A673 (cell line): ENCODE measurements at regions not wholly inside any gene's neighbourhood (a gene's known extent, or its start where the extent isn't known, plus 50 kb on each side); places are given as distances from the start of the nearest gene placed in this dataset.

Experiments used
- BruUV-seq: library from RNA; stranded (reverse); fragments of 400-500 nt; replicated peaks from 2 replicates; lab custom pipeline; 2021; lab: Mats Ljungman, UMichigan
- CTCF ChIA-PET: fragments of 300-600 bp; sonication (Branson Sonifier 250); formaldehyde crosslinking; loops from one replicate; lab custom pipeline; 2022; ENCODE audit warnings: antibody characterized with exemption; lab: Charles Lee
- POLR2A ChIA-PET: fragments of 300-600 bp; sonication (Branson Sonifier 250); formaldehyde crosslinking; loops from one replicate; lab custom pipeline; 2022; ENCODE audit warnings: antibody characterized with exemption; ENCODE audit not compliant: low non-redundant PET; lab: Charles Lee
- DNase-seq: peaks from one replicate; pipeline ENCODE4 v3.0.0-alpha.2; 2015; ENCODE audit warnings: low spot score
- H3K27ac ChIP-seq: fragments of 200-600 bp; sonication (generic); 2 replicates; pipeline ENCODE4 v1.5.1; 2016; ENCODE audit warnings: mixed run types, low read depth, mild to moderate bottlenecking, mixed read lengths, antibody characterized with exemption, low read length; ENCODE audit not compliant: poor library complexity, severe bottlenecking
- H3K27me3 ChIP-seq: fragments of 200-600 bp; sonication (generic); replicated peaks from 2 replicates; pipeline ENCODE4 v1.6.1; 2017; ENCODE audit warnings: mixed run types, low read depth, mild to moderate bottlenecking, mixed read lengths, antibody characterized with exemption, low read length; ENCODE audit not compliant: insufficient read depth, poor library complexity
- H3K36me3 ChIP-seq: fragments of 200-600 bp; sonication (generic); 2 replicates; pipeline ENCODE4 v1.6.1; 2016; ENCODE audit warnings: mixed run types, mild to moderate bottlenecking, mixed read lengths, antibody characterized with exemption, low read length; ENCODE audit not compliant: insufficient read depth, poor library complexity, severe bottlenecking
- H3K4me1 ChIP-seq: fragments of 200-600 bp; sonication (generic); 2 replicates; pipeline ENCODE4 v1.6.1; 2017; ENCODE audit warnings: mixed run types, mild to moderate bottlenecking, mixed read lengths, antibody characterized with exemption, low read length; ENCODE audit not compliant: insufficient read depth, poor library complexity, severe bottlenecking
- H3K4me3 ChIP-seq: fragments of 200-600 bp; sonication (generic); 2 replicates; pipeline ENCODE4 v1.5.1; 2016; ENCODE audit warnings: low read depth, mixed run types, mild to moderate bottlenecking, mixed read lengths, low read length; ENCODE audit not compliant: poor library complexity, severe bottlenecking
- H3K9me3 ChIP-seq: fragments of 200-600 bp; sonication (generic); 2 replicates; pipeline ENCODE4 v1.6.1; 2016; ENCODE audit warnings: mixed run types, low read depth, mild to moderate bottlenecking, mixed read lengths, antibody characterized with exemption, low read length; ENCODE audit not compliant: poor library complexity, severe bottlenecking
- CTCF ChIP-seq: fragments of 300-800, 200-600 bp; sonication (generic); conservative IDR thresholded peaks from 2 replicates; pipeline ENCODE4 v1.5.1; 2017; ENCODE audit warnings: low read depth, mild to moderate bottlenecking, antibody characterized with exemption, low read length, moderate library complexity, mixed read lengths
- EZH2 ChIP-seq: fragments of 200-600 bp; sonication (generic); IDR thresholded peaks from 2 replicates; pipeline ENCODE4 v1.6.1; 2017; ENCODE audit warnings: borderline replicate concordance, low read depth, mild to moderate bottlenecking, mixed read lengths, antibody characterized with exemption, low read length; ENCODE audit not compliant: poor library complexity, severe bottlenecking
- intact Hi-C: fragments of 100-400 bp; cut with micrococcal nuclease; formaldehyde crosslinking; loops from one replicate; pipeline ENCODE4 v1.10.0; 2022; ENCODE audit not compliant: unreplicated experiment

GRCh38 chr6:166778776-166779175, 151.7 kb upstream of the RPS6KA2 start:
- TF ChIP-seq CTCF (no peak), EZH2 (no peak)
- Histone ChIP-seq H3K27me3 (peaks cover 4% of the 10 kb centered on the region), H3K9me3 (no peaks in the 10 kb centered on the region), H3K4me1 (no peaks in the 10 kb centered on the region), H3K27ac (no peak overlapping the region), H3K4me3 (no peak overlapping the region), H3K36me3 (no peaks in the 10 kb centered on the region)
- ChIA-PET CTCF (no interaction called here), POLR2A (no interaction called here)
- intact Hi-C loops = loop anchor here (5.0 to 10.0 kb wide), 3 partner anchors 419 to 516 kb away; partner anchors contain the start of gene UNC93A
- no TSS peak for BruUV-seq
- DNase-seq = no peak

- Histone ChIP-seq H3K27ac (no peak overlapping the region), H3K9me3 (no peaks in the 10 kb centered on the region), H3K36me3 (no peaks in the 10 kb centered on the region), H3K4me1 (no peaks in the 10 kb centered on the region), H3K27me3 (peaks cover 10% of the 10 kb centered on the region), H3K4me3 (no peak overlapping the region)
- BruUV-seq = no TSS peak
- POLR2A ChIA-PET = no interaction called here
- CTCF ChIA-PET = no interaction called here
- intact Hi-C loops = loop anchor here (5.0 to 10.0 kb wide), 3 partner anchors 419 to 517 kb away; partner anchors contain the start of gene UNC93A
- DNase-seq = no peak
- TF ChIP-seq EZH2 = no peak
- TF ChIP-seq CTCF = no peak
These were observed 151.0 kb upstream of the RPS6KA2 start for GRCh38 chr6:166778046-166778445.

GRCh38 chr6:166777096-166777630, 150.1 kb upstream of the RPS6KA2 start:
- Histone ChIP-seq H3K9me3 (no peaks in the 10 kb centered on the region), H3K36me3 (no peaks in the 10 kb centered on the region), H3K4me3 (no peak overlapping the region), H3K27me3 (peaks cover 10% of the 10 kb centered on the region), H3K4me1 (no peaks in the 10 kb centered on the region), H3K27ac (no peak overlapping the region)
- POLR2A ChIA-PET = no interaction called here
- TF ChIP-seq CTCF = no peak
- no peak for TF ChIP-seq EZH2
- no peak for DNase-seq
- intact Hi-C loops = loop anchor here (5.0 to 10.0 kb wide), 3 partner anchors 420 to 518 kb away; partner anchors contain the start of gene UNC93A
- no TSS peak for BruUV-seq
- CTCF ChIA-PET = no interaction called here
